ENCODE measurements at regions not wholly inside any gene's neighbourhood (a gene's known extent, or its start where the extent isn't known, plus 50 kb on each side); places are given as distances from the start of the nearest gene placed in this dataset.

DNA sequence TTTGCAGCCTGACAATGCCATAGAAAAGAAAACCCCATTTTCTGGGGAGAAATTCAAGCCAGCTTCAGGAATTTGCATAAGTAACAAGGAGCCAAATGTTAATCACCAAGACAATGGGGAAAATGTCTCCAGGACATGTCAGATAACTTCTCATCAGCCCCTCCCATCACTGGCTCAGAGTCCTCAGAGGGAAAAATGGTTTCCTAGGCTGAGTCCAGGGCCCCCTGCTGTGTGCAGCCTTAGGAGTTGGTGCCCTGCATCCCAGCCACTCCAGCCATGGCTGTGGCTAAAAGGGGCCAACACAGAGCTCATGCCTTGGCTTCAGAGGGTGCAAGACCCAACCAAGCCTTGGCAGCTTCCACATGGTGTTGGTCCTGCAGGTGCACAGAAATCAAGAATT lies 63.7 kb upstream of the FANCL start:
- TF ChIP-seq EZH2phosphoT487 (IDR thresholded peaks at IDR 0.05; ENCODE audit: low read length), result no peak
- TF ChIP-seq CTCF (IDR thresholded peaks at IDR 0.05; ENCODE audit: low read length), result no peak
- no peak for TF ChIP-seq EZH2 (optimal IDR thresholded peaks at IDR 0.05; ENCODE audit: low read depth, low read length)

All from MM.1S (cell line).